RWPE1 (cell line): ENCODE measurements at regions not wholly inside any gene's neighbourhood (a gene's known extent, or its start where the extent isn't known, plus 50 kb on each side); places are given as distances from the start of the nearest gene placed in this dataset.

Experiments used
- CTCF ChIA-PET: fragments of 350-600 bp; sonication (Branson Sonifier 250); formaldehyde crosslinking; extraction: SDS; loops from one replicate; lab custom pipeline; 2021; lab: Yijun Ruan, JAX
- POLR2A ChIA-PET: fragments of 400-600 bp; formaldehyde crosslinking; extraction: SDS; loops from one replicate; lab custom pipeline; 2020; ENCODE audit warnings: antibody characterized with exemption; ENCODE audit not compliant: low non-redundant PET; lab: Yijun Ruan, JAX
- DNase-seq: peaks from one replicate; pipeline ENCODE4 v3.0.0; 2012; ENCODE audit warnings: low spot score
- H3K27ac ChIP-seq: fragments of 450-650 bp; 2 replicates; pipeline ENCODE4 v1.5.1; 2017
- TF ChIP-seq, protein P1 (sequence below): fragments of 450-650 bp; conservative IDR thresholded peaks from 2 replicates; pipeline ENCODE4 v1.5.1; 2017; ENCODE audit warnings: low read depth, mild to moderate bottlenecking

DNA sequence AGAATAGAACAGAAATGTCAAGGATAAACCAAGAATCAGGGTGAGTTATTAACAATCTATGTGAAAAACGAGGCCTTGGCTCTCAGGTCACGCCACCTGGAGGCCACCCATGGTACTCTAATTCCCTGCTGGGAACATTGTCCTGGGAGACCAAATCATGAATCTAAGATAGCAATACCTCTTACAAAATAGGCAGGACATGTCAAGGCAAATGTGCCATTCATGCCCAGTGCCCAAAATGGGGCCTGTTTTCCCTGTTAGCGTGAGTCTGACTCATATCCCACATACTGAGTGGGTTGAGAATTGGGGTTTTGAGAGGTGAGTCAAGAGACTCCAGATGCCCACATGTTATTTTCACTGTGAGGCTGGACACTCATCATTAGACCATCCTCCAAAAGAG is 380.8 kb downstream of the HHIPL2 start:
- TF ChIP-seq, protein P1, sequence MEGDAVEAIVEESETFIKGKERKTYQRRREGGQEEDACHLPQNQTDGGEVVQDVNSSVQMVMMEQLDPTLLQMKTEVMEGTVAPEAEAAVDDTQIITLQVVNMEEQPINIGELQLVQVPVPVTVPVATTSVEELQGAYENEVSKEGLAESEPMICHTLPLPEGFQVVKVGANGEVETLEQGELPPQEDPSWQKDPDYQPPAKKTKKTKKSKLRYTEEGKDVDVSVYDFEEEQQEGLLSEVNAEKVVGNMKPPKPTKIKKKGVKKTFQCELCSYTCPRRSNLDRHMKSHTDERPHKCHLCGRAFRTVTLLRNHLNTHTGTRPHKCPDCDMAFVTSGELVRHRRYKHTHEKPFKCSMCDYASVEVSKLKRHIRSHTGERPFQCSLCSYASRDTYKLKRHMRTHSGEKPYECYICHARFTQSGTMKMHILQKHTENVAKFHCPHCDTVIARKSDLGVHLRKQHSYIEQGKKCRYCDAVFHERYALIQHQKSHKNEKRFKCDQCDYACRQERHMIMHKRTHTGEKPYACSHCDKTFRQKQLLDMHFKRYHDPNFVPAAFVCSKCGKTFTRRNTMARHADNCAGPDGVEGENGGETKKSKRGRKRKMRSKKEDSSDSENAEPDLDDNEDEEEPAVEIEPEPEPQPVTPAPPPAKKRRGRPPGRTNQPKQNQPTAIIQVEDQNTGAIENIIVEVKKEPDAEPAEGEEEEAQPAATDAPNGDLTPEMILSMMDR, result peak; percentile 54
- ChIA-PET CTCF (interaction anchor here (0.5 to 0.9 kb wide), 7 partner anchors 158 to 639 kb away, joined by 3 to 5 read pairs (median 3); no protein-coding TSS in a partner anchor), POLR2A (no interaction called here)
- peak; percentile 91 for DNase-seq
- H3K27ac ChIP-seq, result no peak overlapping the region

DNA sequence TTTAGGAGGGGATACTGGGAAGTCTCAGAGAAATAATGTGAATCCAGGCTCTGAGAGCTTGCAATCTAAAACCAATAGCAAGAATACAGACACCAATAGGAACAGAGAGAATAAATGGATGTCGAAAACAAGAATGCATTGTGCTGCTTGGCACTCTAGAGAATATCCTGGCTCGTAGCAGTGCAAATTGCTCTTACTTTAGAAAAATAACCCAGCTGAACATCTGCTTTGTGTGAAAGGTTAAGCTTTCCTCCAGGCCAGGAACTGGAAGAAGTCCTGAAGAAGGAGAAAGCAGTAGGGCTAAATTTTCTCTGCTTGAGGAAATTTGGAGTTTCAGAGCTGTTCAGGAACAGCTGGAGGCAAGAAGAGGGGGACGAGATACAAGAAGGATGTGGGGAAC is 382.3 kb downstream of the HHIPL2 start:
- DNase-seq, result no peak
- TF ChIP-seq, protein P1, result no peak
- ChIA-PET POLR2A (no interaction called here), CTCF (interaction anchor here (0.6 kb wide), 1 partner anchor 783 kb away, joined by 3 read pairs; no protein-coding TSS in a partner anchor)
- H3K27ac ChIP-seq, result no peak overlapping the region

DNA sequence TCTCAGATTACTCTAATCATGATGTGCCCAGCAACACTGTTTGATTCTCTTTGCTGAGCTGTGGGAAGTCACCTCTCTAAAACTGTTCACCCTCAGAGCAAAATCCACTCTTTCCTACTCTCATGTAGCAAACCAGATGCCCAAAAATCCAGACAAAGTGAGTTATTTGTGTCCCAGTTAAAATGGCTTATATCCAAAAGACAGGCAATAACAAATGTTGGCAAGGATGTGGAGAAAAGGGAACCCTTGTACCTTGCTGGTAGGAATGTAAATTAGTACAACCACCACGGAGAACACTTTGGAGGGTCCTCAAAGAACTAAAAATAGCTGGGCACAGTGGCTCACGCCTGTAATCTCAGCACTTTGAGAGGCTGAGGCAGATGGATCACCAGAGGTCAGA is 384.0 kb downstream of the HHIPL2 start:
- TF ChIP-seq, protein P1, result no peak
- no peak overlapping the region for H3K27ac ChIP-seq
- ChIA-PET POLR2A (no interaction called here), CTCF (interaction anchor here (0.6 kb wide), 1 partner anchor 804 kb away, joined by 4 read pairs; no protein-coding TSS in a partner anchor)
- DNase-seq, result no peak

DNA sequence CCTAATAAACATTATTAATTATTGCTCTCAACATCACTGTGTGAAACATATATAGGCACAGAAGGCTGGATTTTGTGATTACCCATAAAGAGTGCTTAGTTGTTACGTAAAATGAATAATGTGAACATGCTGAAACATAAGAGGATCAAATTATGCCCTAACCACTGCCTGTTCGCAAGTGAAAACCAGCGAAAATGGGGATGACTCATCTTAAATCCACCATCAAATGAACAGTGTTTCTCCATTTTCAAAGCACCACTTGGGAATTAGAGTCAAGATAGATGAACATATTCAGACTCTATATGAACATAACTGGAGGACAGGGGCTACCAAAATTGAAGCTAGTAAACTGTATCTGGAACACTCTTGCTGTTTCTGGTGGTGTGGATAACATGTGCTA is 386.2 kb downstream of the HHIPL2 start:
- TF ChIP-seq, protein P1, result no peak
- no peak overlapping the region for H3K27ac ChIP-seq
- DNase-seq, result no peak
- CTCF ChIA-PET, result no interaction called here
- POLR2A ChIA-PET, result no interaction called here

DNA sequence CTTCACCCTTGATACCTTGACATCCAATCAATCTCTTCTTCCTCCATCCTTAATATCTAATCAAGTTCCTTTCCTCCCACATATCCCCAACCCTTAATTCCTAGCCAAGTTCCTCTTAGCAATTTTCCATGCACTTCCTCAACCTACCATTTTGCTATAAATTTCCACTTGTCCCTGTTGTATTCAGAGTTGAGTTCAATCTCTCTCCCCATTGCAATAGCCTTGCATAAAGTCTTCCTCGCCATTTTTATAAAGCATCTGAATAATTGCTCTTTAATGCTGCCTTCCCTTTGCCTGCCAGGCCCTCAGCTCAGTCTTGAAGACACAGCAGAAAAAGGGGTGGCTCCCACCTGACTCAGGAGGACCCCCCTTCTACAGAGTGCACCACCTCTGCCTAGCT is 390.3 kb downstream of the HHIPL2 start:
- POLR2A ChIA-PET, result no interaction called here
- H3K27ac ChIP-seq, result no peak overlapping the region
- DNase-seq, result no peak
- TF ChIP-seq, protein P1, result no peak
- CTCF ChIA-PET, result no interaction called here

DNA sequence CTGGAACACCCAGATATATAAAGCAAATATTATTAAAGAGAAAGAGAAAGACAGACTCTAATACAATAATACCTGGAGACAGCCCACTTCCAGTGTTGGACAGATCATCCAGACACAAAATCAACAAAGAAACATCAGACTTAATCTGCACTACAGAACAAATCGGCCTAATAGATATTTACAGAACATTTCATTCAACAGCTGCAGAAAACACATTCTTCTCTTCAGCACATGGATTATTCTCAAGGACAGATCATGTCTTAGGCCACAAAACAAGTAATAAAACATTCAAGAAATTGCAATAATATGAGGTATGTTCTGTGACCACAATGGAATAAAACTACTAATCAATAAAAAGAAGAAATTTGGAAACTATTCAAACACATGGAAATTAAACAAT is 398.3 kb upstream of the DUSP10 start:
- CTCF ChIA-PET, result interaction anchor here (0.6 kb wide), 1 partner anchor 39 kb away, joined by 3 read pairs; no protein-coding TSS in a partner anchor
- POLR2A ChIA-PET, result no interaction called here
- TF ChIP-seq, protein P1, result no peak
- DNase-seq, result no peak
- H3K27ac ChIP-seq, result no peak overlapping the region
